CD4-positive, alpha-beta T cell treated with Interleukin-21 for 1 hour (primary cell): ENCODE measurements at regions not wholly inside any gene's neighbourhood (a gene's known extent, or its start where the extent isn't known, plus 50 kb on each side); places are given as distances from the start of the nearest gene placed in this dataset.

Experiments
- DNase-seq: peaks from one replicate; pipeline ENCODE4 v3.0.0-alpha.2; 2020

- no peak for DNase-seq
Measured at GRCh38 chr18:61756244-61756643, 136.6 kb downstream of the RNF152 start.

- no peak for DNase-seq
Measured at GRCh38 chr18:61755555-61755954, 137.3 kb downstream of the RNF152 start.

- DNase-seq: no peak
Measured at GRCh38 chr18:61754039-61754583, 138.7 kb downstream of the RNF152 start.

- DNase-seq: no peak
Measured at GRCh38 chr18:61753373-61753772, 139.4 kb downstream of the RNF152 start.

GRCh38 chr18:61752973-61753372 is 139.8 kb downstream of the RNF152 start:
- no peak for DNase-seq

- no peak for DNase-seq
Measured at GRCh38 chr18:61750840-61751668, 141.8 kb downstream of the RNF152 start.

- no peak for DNase-seq
Measured at GRCh38 chr18:61749546-61749945, 143.3 kb downstream of the RNF152 start.

- no peak for DNase-seq
Measured at GRCh38 chr18:61749031-61749430, 143.8 kb downstream of the RNF152 start.

- DNase-seq: no peak
Measured at GRCh38 chr18:61748004-61748403, 144.8 kb downstream of the RNF152 start.

- DNase-seq: no peak
Measured at GRCh38 chr18:61743775-61744531, 148.9 kb downstream of the RNF152 start.

GRCh38 chr18:61742565-61743429 is 150.0 kb downstream of the RNF152 start:
- DNase-seq: no peak

- DNase-seq: no peak
Measured at GRCh38 chr18:61741881-61742454, 150.8 kb downstream of the RNF152 start.

- DNase-seq: no peak
Measured at GRCh38 chr18:61738488-61738887, 154.3 kb downstream of the RNF152 start.

GRCh38 chr18:61738042-61738441 is 154.8 kb downstream of the RNF152 start:
- no peak for DNase-seq

GRCh38 chr18:61736133-61736532 is 156.7 kb downstream of the RNF152 start:
- no peak for DNase-seq

- no peak for DNase-seq
Measured at GRCh38 chr18:61735564-61736102, 157.2 kb downstream of the RNF152 start.

GRCh38 chr18:61734396-61734795 is 158.4 kb downstream of the RNF152 start:
- DNase-seq: no peak

- DNase-seq: no peak
Measured at GRCh38 chr18:61732854-61733253, 160.0 kb downstream of the RNF152 start.

- no peak for DNase-seq
Measured at GRCh38 chr18:61731693-61732376, 161.0 kb downstream of the RNF152 start.

- no peak for DNase-seq
Measured at GRCh38 chr18:61731178-61731577, 161.6 kb downstream of the RNF152 start.

- DNase-seq: no peak
Measured at GRCh38 chr18:61729322-61729721, 163.5 kb downstream of the RNF152 start.
